HUES48 (cell line): ENCODE measurements at regions not wholly inside any gene's neighbourhood (a gene's known extent, or its start where the extent isn't known, plus 50 kb on each side); places are given as distances from the start of the nearest gene placed in this dataset.

Experiments used
- H3K27ac ChIP-seq: one replicate; pipeline ENCODE4 v1.7.0; 2013; ENCODE audit warnings: low read depth, low read length, inconsistent platforms
- H3K27me3 ChIP-seq: 2 replicates; pipeline ENCODE4 v1.6.1; 2013; ENCODE audit warnings: mild to moderate bottlenecking, low read length; ENCODE audit not compliant: control insufficient read depth, insufficient read depth
- H3K36me3 ChIP-seq: 2 replicates; pipeline ENCODE4 v1.6.1; 2013; ENCODE audit warnings: low read length; ENCODE audit not compliant: control insufficient read depth, insufficient read depth
- H3K4me1 ChIP-seq: 2 replicates; pipeline ENCODE4 v1.6.1; 2013; ENCODE audit warnings: mild to moderate bottlenecking, low read length; ENCODE audit not compliant: control insufficient read depth, insufficient read depth
- H3K4me3 ChIP-seq: 2 replicates; pipeline ENCODE4 v1.5.1; 2013; ENCODE audit warnings: mild to moderate bottlenecking, low read depth, low read length
- H3K9ac ChIP-seq: 2 replicates; pipeline ENCODE4 v1.6.1; 2013; ENCODE audit warnings: mild to moderate bottlenecking, low read depth, low read length, moderate library complexity
- H3K9me3 ChIP-seq: 2 replicates; pipeline ENCODE4 v1.6.1; 2013; ENCODE audit warnings: low read length; ENCODE audit not compliant: control insufficient read depth, insufficient read depth

GRCh38 chr12:97005174-97005573 is 98.1 kb downstream of the NEDD1 start:
- no peaks in the 10 kb centered on the region for H3K9me3 ChIP-seq
- no peaks in the 10 kb centered on the region for H3K36me3 ChIP-seq
- no peaks in the 10 kb centered on the region for H3K27me3 ChIP-seq
- no peak overlapping the region for H3K27ac ChIP-seq
- no peak overlapping the region for H3K9ac ChIP-seq
- H3K4me1 ChIP-seq = no peaks in the 10 kb centered on the region; the same call in 1 of the 2 replicates
- no peak overlapping the region for H3K4me3 ChIP-seq

- Histone ChIP-seq H3K9ac (no peak overlapping the region), H3K9me3 (no peaks in the 10 kb centered on the region), H3K4me1 (no peaks in the 10 kb centered on the region; the same call in 1 of the 2 replicates), H3K27ac (no peak overlapping the region), H3K36me3 (no peaks in the 10 kb centered on the region), H3K4me3 (no peak overlapping the region), H3K27me3 (no peaks in the 10 kb centered on the region)
These were observed 98.6 kb downstream of the NEDD1 start for GRCh38 chr12:97005646-97006045.

- Histone ChIP-seq H3K36me3 (no peaks in the 10 kb centered on the region), H3K27ac (no peak overlapping the region), H3K9ac (no peak overlapping the region)
These were observed 99.5 kb downstream of the NEDD1 start for GRCh38 chr12:97006585-97006984.

GRCh38 chr12:97016163-97016562 is 109.1 kb downstream of the NEDD1 start:
- Histone ChIP-seq H3K4me1 (no peaks in the 10 kb centered on the region), H3K36me3 (no peaks in the 10 kb centered on the region), H3K27ac (no peak overlapping the region), H3K27me3 (no peaks in the 10 kb centered on the region), H3K4me3 (no peak overlapping the region), H3K9me3 (peaks cover 10% of the 10 kb centered on the region), H3K9ac (no peak overlapping the region)

More at GRCh38 chr12:97006585-97006984, 99.5 kb downstream of the NEDD1 start:
- Histone ChIP-seq H3K4me3 (no peak overlapping the region), H3K9me3 (no peaks in the 10 kb centered on the region), H3K27me3 (no peaks in the 10 kb centered on the region), H3K4me1 (no peaks in the 10 kb centered on the region; the same call in 1 of the 2 replicates)

- Histone ChIP-seq H3K27ac (no peak overlapping the region), H3K4me3 (no peak overlapping the region), H3K4me1 (no peaks in the 10 kb centered on the region), H3K9me3 (peaks cover 5% of the 10 kb centered on the region), H3K27me3 (no peaks in the 10 kb centered on the region), H3K36me3 (no peaks in the 10 kb centered on the region), H3K9ac (no peak overlapping the region)
These were observed 110.2 kb downstream of the NEDD1 start for GRCh38 chr12:97017213-97017612.

- Histone ChIP-seq H3K9ac (no peak overlapping the region), H3K9me3 (no peaks in the 10 kb centered on the region), H3K36me3 (no peaks in the 10 kb centered on the region), H3K27me3 (no peaks in the 10 kb centered on the region), H3K27ac (no peak overlapping the region), H3K4me3 (no peak overlapping the region), H3K4me1 (peaks cover 6% of the 10 kb centered on the region)
These were observed 115.6 kb downstream of the NEDD1 start for GRCh38 chr12:97022536-97023230.

GRCh38 chr12:97024393-97024792 is 117.3 kb downstream of the NEDD1 start:
- Histone ChIP-seq H3K9me3 (no peaks in the 10 kb centered on the region), H3K27me3 (no peaks in the 10 kb centered on the region), H3K4me3 (no peak overlapping the region), H3K36me3 (no peaks in the 10 kb centered on the region), H3K4me1 (peaks cover 6% of the 10 kb centered on the region), H3K27ac (no peak overlapping the region), H3K9ac (no peak overlapping the region)

GRCh38 chr12:97026901-97027300 is 119.8 kb downstream of the NEDD1 start:
- no peak overlapping the region for H3K9ac ChIP-seq
- H3K4me1 ChIP-seq = peaks cover 6% of the 10 kb centered on the region
- H3K27me3 ChIP-seq = no peaks in the 10 kb centered on the region
- no peaks in the 10 kb centered on the region for H3K36me3 ChIP-seq
- H3K9me3 ChIP-seq = peaks cover 8% of the 10 kb centered on the region; the same call in 1 of the 2 replicates
- H3K27ac ChIP-seq = no peak overlapping the region
- H3K4me3 ChIP-seq = no peak overlapping the region

GRCh38 chr12:97027482-97027881 is 120.4 kb downstream of the NEDD1 start:
- H3K4me1 ChIP-seq = peaks cover 6% of the 10 kb centered on the region

GRCh38 chr12:97038131-97038530 is 131.1 kb downstream of the NEDD1 start:
- Histone ChIP-seq H3K9ac (no peak overlapping the region), H3K36me3 (no peaks in the 10 kb centered on the region), H3K4me1 (no peaks in the 10 kb centered on the region), H3K27me3 (no peaks in the 10 kb centered on the region), H3K9me3 (no peaks in the 10 kb centered on the region), H3K4me3 (no peak overlapping the region), H3K27ac (no peak overlapping the region)

More at GRCh38 chr12:97027482-97027881, 120.4 kb downstream of the NEDD1 start:
- Histone ChIP-seq H3K9ac (no peak overlapping the region), H3K4me3 (no peak overlapping the region), H3K27me3 (no peaks in the 10 kb centered on the region), H3K36me3 (no peaks in the 10 kb centered on the region), H3K27ac (peak overlapping the region; percentile 21), H3K9me3 (peaks cover 8% of the 10 kb centered on the region; the same call in 1 of the 2 replicates)

GRCh38 chr12:97038834-97039233 is 131.8 kb downstream of the NEDD1 start:
- Histone ChIP-seq H3K9me3 (no peaks in the 10 kb centered on the region), H3K4me1 (no peaks in the 10 kb centered on the region), H3K27ac (no peak overlapping the region), H3K4me3 (no peak overlapping the region), H3K9ac (no peak overlapping the region), H3K27me3 (no peaks in the 10 kb centered on the region), H3K36me3 (no peaks in the 10 kb centered on the region)
